ENCODE measurements at regions not wholly inside any gene's neighbourhood (a gene's known extent, or its start where the extent isn't known, plus 50 kb on each side); places are given as distances from the start of the nearest gene placed in this dataset.
"Not testable (repeated sequence)": the region's sequence is repeated elsewhere in the genome, so short reads cannot be mapped to it uniquely, and the experiment has no call there.

DNA sequence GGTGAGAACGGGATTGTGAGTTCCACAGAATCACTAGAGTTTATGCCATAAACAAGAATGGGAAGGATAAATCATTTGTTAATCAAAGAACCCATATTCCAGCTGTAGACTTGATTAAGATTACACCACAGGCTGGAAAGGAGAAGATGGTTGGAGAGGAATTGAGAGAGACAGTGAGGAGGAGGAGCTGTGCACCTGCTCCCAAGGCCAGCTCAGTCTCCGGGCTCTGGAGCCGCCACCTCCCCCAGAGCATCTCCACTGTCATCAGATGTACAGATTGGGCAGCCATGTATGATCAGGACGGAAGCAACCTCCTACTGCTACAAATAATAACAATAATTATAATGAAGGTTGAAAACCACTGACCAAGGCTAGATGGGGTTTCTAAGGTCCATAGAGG lies 170.0 kb downstream of the MINAR1 start:
- DNase-seq (ENCODE audit: low read depth in 4 of 4, low spot score in 2 of 4): no peak

DNA sequence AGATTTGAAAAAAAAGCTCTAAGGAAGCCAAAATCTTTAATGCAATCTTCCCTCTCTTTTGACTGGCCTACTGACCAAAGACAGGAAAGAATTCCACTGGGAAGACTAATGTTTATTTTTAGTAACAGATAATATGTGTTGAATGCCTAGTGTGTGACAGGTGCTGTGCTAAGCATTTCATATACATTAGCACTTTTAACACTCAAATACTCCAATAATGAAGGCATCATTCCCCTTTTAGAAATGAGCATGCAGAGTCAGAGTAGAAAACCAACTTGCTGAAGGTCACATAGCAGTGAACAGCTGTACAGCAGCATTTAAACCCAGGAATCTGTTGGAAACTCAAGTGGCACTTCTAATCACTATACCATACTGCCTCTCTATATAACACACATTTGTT lies 170.6 kb downstream of the MINAR1 start:
- DNase-seq (ENCODE audit: low read depth in 4 of 4, low spot score in 2 of 4): no peak

DNA sequence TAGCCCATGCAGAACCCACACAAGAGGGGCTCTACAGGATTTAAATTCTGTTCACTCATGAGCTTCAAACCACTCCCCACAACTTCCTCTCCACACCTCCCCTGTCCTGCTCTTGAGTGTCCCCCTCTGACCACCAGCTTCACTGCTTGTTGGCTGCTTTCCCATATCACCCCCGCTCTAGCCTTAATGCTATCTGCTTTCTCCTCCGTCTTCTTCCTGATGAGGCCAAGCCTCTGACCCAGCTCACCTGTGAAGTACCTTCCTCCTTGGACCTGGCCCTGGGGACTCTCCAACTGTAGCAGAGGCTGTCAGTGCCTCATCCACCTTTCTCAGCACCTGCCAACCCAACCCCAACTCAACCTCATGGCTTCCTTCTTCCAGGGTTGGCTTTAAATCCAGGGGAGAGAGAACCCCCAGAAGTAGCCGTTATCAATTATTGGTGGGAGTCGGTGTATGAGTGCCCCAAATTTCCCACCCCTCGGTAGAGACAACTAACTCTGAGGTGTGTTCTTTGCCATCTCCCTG lies 174.8 kb downstream of the MINAR1 start:
- no peak for DNase-seq (ENCODE audit: low read depth in 4 of 4, low spot score in 2 of 4)

DNA sequence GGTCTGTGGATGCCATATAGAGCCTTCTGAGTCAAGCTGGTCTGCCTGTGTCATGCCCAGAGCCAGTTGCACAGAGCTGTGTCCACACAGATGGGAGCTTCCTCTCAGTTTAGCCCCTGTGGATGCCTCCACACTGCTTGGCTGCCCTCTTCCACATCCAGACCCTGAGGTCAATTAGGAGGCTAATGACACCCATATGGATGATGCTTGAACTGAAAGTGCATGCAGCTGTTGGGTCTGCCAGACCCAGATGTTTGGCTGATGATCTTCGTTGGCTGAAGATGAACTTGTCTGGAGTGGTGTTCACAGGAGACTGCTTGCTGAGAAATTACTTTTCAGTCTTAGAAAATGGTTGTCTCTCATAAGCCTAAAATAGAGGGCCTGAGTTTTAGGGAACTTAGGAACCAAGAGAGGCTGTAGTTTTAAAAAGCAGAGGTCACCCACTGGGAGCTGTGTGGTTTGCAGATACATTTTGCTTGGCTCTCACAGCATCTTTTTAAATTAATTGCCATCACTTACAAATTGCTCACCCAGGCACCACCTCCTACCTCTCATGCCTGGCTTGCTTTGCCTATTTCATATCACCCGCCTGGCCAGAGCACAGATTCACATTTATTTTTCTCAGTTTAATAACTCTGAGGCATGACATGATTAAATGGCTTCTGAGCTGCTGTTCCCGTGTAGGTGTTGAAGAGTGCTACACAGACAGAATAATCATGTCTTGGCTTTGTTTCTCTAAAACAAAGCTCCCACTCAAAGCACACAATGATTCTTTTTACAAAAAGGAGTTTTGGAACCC lies 176.1 kb downstream of the MINAR1 start:
- DNase-seq (ENCODE audit: low read depth in 4 of 4, low spot score in 2 of 4): no peak

DNA sequence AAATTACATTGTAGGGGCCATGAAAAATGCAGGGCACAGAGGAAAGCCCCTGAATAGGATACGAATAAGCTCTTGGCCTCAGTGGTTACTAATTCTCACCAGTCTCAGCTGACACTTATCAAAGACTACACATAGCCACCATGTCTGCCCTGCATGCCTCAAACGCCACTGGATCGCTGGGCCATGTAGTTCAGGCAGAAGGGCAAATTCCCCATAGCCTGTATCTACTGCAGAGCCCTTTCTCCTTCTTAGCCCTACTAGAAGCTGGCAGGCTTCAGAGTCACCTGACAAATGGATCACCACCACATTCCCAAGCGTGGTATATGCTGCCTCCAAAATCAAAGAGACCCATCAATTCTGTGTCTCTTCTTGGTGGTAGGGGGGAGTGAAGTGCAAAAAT lies 177.4 kb downstream of the MINAR1 start:
- no peak for DNase-seq (ENCODE audit: low read depth in 4 of 4, low spot score in 2 of 4)

DNA sequence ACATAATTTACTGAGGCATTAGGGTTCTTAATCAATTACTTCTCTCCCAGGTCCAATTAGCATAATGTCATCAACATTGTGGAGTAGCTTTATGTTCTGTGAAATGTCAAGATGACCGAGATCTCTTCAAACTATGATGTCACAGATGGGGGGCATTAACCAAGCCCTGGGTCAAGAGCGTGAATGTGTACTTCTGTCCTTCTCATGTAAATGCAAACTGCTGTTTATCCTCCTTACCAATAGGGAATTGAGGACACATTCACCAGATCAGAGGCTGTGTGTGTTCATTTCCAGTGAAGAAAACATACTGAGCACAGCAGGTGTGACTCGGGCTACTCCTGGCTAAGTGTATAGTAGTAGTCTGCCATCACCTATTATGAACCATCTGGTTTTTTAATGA lies 177.9 kb downstream of the MINAR1 start:
- no peak for DNase-seq (ENCODE audit: low read depth in 4 of 4, low spot score in 2 of 4)

DNA sequence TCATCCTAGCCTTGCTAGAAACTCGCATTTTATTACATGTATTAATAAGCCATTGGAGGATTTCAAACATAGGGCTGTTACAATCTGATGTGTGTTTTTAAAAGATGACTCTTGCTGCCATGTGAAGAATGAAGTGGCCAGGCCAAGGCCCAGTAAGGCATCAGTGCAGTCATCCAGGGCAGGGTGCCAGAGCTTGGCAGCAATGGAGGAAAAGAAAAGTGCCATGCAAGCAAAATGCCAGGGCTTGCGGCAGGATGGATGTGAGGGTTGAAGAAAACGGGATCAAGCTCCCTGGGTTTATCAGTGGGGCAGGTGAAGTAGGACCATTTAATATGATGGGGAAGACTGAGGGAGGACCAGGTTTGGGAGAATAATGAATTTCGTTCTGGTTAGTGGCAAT lies 183.6 kb downstream of the MINAR1 start:
- no peak for DNase-seq (ENCODE audit: low read depth in 4 of 4, low spot score in 2 of 4)

DNA sequence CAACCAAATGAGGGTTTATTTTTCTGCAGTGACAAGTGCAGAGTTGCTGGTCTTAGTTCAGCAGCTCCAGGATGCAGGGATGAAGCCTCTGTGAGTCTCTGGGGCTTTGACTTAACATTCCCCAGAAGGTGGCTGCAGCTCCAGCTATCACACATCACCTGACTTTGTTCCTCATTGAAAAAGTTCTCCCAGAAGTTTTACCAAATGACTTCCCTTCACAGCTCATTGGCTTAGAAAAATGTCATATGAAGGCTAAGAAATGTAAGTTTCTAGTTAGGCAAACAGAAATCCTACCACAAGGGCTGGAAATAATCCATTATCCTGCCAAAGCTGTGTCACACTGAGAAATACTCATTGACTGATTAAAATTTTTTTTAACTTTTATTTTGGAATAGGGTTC lies 184.9 kb downstream of the MINAR1 start:
- no peak for DNase-seq (ENCODE audit: low read depth in 4 of 4, low spot score in 2 of 4)

DNA sequence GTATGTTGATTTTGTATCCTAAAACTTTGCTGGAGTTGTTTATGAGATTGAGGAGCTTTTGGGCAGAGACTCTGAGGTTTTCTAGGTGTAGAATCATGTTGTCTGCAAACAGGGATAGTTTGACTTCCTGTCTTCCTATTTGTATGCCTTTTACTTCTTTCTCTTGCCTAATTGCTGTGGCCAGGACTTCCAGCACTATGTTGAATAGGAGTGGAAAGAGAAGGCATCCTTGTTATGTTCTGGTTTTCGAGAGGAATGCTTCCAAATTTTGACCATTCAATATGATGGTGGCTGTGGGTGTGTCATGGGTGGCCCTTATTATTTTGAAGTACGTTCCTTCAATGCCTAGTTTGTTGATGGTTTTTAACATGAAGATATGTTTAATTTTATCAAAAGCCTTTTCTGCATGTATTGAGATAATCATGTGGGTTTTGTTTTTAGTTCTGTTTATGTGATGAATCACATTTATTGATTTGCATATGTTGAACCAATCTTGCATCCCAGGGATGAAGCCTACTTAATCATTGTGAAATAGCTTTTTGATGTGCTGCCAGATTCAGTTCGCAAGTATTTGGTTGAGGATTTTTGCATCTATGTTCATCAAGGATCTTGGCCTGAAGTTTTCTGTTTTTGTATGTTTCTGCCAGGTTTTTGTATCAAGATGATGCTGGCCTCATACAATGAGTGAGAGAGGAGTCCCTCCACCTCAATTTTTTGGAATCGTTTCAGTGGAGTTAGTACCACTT lies 188.1 kb downstream of the MINAR1 start:
- no peak for DNase-seq (ENCODE audit: low read depth in 4 of 4, low spot score in 2 of 4)

DNA sequence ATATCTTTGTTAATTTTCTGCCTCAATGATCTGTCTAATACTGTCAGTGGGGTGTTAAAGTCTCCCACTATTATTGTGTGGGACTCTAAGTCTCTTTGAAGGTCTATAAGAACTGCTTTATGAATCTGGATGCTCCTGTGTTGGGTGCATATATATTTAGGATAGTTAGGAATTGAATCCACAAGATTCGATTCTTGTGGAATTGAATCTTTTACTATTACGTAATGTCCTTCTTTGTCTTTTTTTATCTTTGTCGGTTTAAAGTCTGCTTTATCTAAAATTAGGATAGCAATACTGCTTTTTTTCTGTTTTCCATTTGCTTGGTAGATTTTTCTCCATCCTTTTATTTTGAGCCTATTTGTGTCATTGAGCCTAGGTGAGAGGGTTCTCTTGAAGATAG lies 189.7 kb downstream of the MINAR1 start:
- not testable (repeated sequence) for DNase-seq (ENCODE audit: low read depth in 4 of 4, low spot score in 2 of 4)

DNA sequence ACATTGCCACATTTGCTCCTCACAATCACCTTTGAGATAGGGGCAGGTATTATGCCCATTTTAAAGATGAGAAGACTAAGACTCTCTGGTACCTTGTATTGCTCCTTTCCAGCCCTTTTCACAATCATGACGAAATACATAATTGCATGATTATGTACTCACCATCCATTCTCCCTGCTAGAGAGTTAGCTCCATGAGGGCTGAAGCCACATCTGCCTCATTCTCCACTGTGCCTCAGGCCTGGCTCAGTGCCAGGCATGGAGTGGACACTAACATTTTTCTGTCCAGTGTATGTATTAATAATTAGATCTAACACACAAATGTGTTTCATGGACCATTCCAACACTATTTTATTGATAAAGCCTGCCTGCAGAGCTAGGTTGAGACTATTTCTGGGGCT lies 191.4 kb downstream of the MINAR1 start:
- no peak for DNase-seq (ENCODE audit: low read depth in 4 of 4, low spot score in 2 of 4)

DNA sequence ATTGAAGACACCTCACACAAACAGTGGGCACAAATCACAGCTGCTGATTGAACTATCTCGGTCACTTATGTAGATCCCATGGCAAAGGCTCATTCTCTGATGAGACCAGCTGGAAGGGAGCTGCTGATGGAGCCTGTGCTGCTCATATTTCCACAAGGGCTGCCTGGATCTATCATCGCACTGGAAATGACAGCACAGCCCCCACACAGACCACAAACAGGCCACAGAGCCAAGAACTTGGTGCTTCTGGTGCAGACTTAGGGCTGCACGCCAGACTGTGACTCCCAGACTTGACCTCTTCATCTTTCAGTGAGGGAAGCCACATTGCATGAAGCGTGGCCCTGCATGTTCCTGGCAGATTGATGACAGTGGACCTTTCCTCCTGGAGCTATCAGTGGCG lies 197.6 kb downstream of the MINAR1 start:
- peak in 2 of 4 donors; percentile 4 to 8 for DNase-seq (ENCODE audit: low read depth in 4 of 4, low spot score in 2 of 4)

DNA sequence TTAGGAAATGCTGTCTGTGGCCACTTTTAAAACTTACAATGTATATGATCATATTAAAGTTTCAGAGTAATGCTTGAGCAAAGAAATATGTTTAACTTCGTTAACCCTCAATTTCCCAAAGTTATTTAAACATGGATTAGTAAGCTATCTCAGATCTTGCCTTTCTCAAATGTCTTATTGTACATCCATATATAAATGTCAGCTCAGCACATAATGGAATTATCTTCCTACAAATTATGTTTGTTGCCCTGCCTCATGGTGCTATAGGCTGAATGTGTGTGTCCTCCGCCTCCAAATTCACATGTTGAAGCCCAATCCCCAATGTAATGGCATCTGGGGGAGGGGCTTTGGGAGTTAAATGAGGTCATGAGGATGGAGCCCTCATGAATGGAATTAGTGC lies 200.3 kb downstream of the MINAR1 start:
- no peak for DNase-seq (ENCODE audit: low read depth in 4 of 4, low spot score in 2 of 4)

DNA sequence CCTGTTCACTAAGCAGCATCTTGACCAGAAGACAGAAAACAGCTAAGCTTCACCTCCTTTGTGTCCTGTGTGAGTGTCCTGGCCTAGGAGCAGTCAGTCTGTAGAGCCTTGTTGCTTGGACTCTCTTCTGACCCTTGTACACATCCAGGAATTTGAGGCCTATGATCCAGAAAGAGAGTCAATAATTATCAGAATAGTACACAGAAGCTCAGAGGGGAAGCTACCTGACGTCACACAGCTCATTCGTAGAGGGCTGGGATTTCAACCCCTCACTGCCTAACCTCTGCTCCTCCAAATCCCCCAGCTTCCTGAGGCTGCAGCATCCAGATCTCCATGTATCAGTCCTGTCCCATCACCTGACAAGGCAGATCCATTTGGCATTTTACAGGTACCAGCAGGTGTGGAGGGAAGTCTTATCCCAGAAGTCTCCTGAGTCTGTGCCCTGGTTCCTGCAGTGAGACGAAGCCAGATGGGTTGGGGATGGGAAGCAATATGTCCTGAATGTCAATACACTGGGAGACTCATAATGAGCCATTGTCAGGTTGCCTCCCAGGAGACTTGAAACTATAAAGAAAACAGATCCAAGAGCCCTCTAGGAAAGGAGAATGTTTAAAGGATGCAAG lies 203.1 kb downstream of the MINAR1 start:
- DNase-seq (ENCODE audit: low read depth in 4 of 4, low spot score in 2 of 4): peak in 1 of 4 donors; percentile 2

DNA sequence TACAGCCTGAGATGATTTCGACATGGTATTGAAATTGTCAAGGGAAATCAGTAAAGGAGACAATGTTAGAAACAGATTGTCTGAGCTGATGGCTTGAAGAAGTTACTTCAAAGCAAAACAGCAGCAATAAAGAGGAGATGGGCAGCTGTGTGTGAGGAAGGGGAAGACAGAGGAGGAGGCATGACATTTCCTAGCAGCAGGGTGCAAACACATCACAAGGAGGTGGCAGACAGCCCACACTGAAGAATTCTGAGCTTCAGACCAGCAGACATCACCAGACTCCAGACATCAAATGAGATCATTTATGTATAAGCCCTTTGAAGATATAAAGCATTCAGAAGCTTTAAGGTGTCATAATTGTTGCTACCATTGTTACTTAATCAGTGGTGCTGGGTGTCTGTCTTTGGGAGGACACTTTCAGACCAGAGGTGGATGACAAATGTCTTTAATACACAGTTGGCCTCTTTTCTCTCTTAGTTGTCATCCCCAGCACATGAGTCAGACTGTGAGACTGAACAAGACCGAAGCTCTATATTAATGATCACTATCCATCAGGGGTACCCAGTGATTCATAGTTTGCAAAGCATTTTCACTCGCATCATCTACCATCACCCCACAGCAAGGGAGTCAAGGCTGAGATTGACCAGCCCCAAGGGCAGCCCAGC lies 203.9 kb downstream of the MINAR1 start:
- DNase-seq (ENCODE audit: low read depth in 4 of 4, low spot score in 2 of 4): no peak

DNA sequence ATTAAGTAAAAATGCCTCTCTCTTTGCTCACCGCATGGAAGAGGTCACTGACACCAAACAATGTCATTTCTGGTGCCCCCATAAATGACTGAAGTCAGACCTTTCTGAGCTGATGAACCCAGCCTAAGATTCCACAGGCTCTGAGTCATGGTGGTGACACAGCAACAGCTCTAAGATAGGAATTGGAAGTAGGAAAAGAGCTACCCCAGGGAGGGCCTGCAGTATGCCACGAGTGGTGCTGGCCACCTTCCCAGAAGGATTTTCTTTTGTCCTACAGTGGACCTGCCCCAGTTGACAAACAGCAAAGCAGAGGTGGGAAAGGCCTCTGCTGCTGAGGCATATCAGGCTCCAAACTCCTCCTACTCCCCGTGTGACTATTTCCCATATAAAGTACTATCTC lies 208.1 kb downstream of the MINAR1 start:
- no peak for DNase-seq (ENCODE audit: low read depth in 4 of 4, low spot score in 2 of 4)

DNA sequence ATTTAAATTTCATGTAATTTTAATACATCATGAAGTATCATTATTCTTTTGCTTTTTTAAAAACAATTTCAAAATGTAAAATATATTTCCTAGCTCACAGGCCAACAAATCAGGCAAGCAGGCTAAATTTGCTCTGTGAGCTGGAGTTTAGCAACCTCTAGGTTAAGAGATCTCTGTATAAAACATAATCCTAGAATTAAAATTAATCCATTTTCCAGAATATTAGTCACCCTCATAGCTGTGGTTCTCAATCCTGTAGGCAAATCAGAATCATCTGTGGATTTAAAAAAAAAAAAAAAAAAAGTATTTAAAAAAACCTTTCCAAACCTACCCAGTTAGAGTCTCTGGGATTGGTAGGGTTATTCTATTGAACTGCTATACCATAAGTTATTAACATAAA lies 209.7 kb downstream of the MINAR1 start:
- no peak for DNase-seq (ENCODE audit: low read depth in 4 of 4, low spot score in 2 of 4)

DNA sequence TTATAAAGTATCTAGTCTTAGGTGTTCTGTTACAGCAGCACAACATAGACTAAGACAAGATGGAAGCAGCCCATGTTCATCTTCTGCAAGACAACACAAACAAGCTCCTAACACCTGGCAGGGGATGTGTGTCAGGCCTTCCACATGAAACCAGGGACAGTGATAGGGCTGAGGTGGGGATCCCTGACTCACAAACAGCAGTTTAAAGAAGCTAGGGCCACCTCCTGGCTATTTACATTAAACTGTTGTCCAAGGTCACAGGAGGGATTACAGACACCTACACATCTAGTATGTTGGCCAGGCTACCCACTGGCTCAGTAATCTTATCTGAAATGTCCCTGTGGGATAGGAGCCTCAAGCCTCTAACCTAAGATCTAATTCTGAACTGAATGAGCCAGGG lies 211.3 kb downstream of the MINAR1 start:
- DNase-seq (ENCODE audit: low read depth in 4 of 4, low spot score in 2 of 4): no peak

DNA sequence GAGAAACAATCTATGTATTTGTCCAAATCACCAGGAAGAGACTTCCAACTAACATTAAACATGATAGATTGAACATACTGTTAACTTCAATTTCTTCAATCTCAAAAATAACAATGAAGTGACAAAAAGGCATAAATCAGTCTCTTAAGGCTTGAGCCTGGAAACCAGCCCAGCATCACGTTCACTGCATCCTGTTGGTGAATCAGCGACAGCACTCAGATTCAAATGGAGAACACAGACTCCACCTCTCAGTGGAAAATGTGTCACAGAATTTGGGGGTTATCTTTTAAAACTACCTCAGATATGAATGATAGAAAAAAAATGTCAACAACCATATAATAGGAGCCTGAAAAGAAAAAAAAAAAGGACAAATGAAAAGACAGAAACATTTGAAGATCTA lies 212.0 kb downstream of the MINAR1 start:
- no peak for DNase-seq (ENCODE audit: low read depth in 4 of 4, low spot score in 2 of 4)

DNA sequence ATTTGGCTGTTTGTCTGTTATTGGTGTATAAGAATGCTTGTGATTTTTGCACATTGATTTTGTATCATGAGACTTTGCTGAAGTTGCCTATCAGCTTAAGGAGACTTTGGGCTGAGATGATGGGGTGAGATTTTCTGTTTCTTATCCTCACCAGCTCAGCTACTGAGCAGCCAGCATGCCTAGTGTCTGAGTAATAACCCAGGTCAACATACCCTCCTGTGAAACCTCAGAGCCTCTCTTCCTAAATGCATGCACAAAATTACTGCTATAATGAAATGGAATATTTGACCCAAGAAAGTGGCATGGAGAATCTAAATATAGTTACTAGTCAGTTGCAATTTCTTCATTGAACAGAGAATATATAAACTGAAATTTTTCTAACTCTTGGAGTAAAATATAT lies 220.8 kb downstream of the MINAR1 start:
- not testable (repeated sequence) for DNase-seq (ENCODE audit: low read depth in 4 of 4, low spot score in 2 of 4)

DNA sequence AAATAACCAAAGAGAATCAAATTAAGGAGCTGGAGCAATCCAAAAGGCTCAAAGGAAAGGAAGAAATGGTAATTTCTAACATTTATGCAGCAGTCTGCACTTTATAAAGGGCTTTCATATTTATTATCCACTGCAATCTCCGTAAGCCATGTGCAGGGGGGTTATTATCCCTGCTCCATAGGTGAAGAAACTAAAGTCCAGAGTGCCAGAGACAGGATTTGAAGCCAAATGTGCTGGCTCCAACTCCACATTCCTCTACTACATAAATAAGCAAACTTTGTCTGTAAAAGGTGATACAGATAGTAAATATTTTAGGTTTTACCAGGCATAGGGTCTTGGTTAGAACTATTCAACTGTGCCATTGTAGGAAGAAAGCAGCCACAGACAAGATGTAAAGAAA lies 221.4 kb downstream of the MINAR1 start:
- no peak for DNase-seq (ENCODE audit: low read depth in 4 of 4, low spot score in 2 of 4)

Data from left renal cortex interstitium (tissue), 4 donors.